Trophoblast cell (in vitro differentiated cells and primary cell): ENCODE measurements at regions not wholly inside any gene's neighbourhood (a gene's known extent, or its start where the extent isn't known, plus 50 kb on each side); places are given as distances from the start of the nearest gene placed in this dataset.

Source experiments
- DNase-seq, 2 donors: peaks; one replicate each; pipeline ENCODE4 v3.0.0-alpha.2; 2016
- H2AFZ ChIP-seq: 2 replicates; pipeline ENCODE4 v1.6.1; 2013; ENCODE audit warnings: low read length, moderate library complexity, mild to moderate bottlenecking; ENCODE audit not compliant: insufficient read depth, poor library complexity
- H2AK5ac ChIP-seq: 2 replicates; pipeline ENCODE4 v1.6.1; 2013; ENCODE audit warnings: mild to moderate bottlenecking, low read length
- H2BK120ac ChIP-seq: 2 replicates; pipeline ENCODE4 v1.6.1; 2013; ENCODE audit warnings: low read length, mild to moderate bottlenecking, moderate library complexity; ENCODE audit not compliant: insufficient read depth, poor library complexity
- H2BK12ac ChIP-seq: 2 replicates; pipeline ENCODE4 v1.6.1; 2013; ENCODE audit warnings: mild to moderate bottlenecking, low read length, moderate library complexity
- H2BK5ac ChIP-seq: 2 replicates; pipeline ENCODE4 v1.6.1; 2013; ENCODE audit warnings: low read length, low read depth, moderate library complexity, mild to moderate bottlenecking; ENCODE audit not compliant: poor library complexity
- H3K14ac ChIP-seq: 2 replicates; pipeline ENCODE4 v1.6.1; 2013; ENCODE audit warnings: mild to moderate bottlenecking, low read length
- H3K18ac ChIP-seq: 2 replicates; pipeline ENCODE4 v1.6.1; 2013; ENCODE audit warnings: mild to moderate bottlenecking, low read length
- H3K23ac ChIP-seq: 2 replicates; pipeline ENCODE4 v1.6.1; 2013; ENCODE audit warnings: low read length
- H3K27ac ChIP-seq: 2 replicates; pipeline ENCODE4 v1.5.1; 2013; ENCODE audit warnings: low read depth, mild to moderate bottlenecking, inconsistent platforms, low read length, moderate library complexity
- H3K27me3 ChIP-seq: 2 replicates; pipeline ENCODE4 v1.6.1; 2013; ENCODE audit warnings: inconsistent platforms, mild to moderate bottlenecking, low read length, moderate library complexity; ENCODE audit not compliant: insufficient read depth
- H3K36me3 ChIP-seq, 2 experiments: 1 replicate in 1 of 2; 2 replicates in 1 of 2; pipeline ENCODE4 v1.6.1; 2013; ENCODE audit warnings: low read length in 2 of 2, mild to moderate bottlenecking in 2 of 2, moderate library complexity in 1 of 2; ENCODE audit not compliant: insufficient read depth in 2 of 2, control insufficient read depth in 1 of 2
- H3K4ac ChIP-seq: 2 replicates; pipeline ENCODE4 v1.6.1; 2013; ENCODE audit warnings: low read depth, mild to moderate bottlenecking, low read length, moderate library complexity
- H3K4me1 ChIP-seq, 2 experiments: 1 replicate in 1 of 2; 2 replicates in 1 of 2; pipeline ENCODE4 v1.6.1; 2013; ENCODE audit warnings: low read length in 2 of 2, mild to moderate bottlenecking in 2 of 2, moderate library complexity in 1 of 2; ENCODE audit not compliant: insufficient read depth in 2 of 2, control insufficient read depth in 1 of 2
- H3K4me2 ChIP-seq: 2 replicates; pipeline ENCODE4 v1.6.1; 2013; ENCODE audit warnings: inconsistent platforms, mild to moderate bottlenecking, low read length, moderate library complexity
- H3K4me3 ChIP-seq: 2 replicates; pipeline ENCODE4 v1.5.1; 2013; ENCODE audit warnings: mild to moderate bottlenecking, low read depth, low read length, inconsistent platforms
- H3K79me1 ChIP-seq: one replicate; pipeline ENCODE4 v1.6.1; 2013; ENCODE audit warnings: low read length
- H3K79me2 ChIP-seq: 2 replicates; pipeline ENCODE4 v1.6.1; 2013; ENCODE audit warnings: low read length, mild to moderate bottlenecking; ENCODE audit not compliant: control insufficient read depth, insufficient read depth, poor library complexity
- H3K9ac ChIP-seq: 2 replicates; pipeline ENCODE4 v1.6.1; 2013; ENCODE audit warnings: mild to moderate bottlenecking, low read length
- H3K9me3 ChIP-seq: 2 replicates; pipeline ENCODE4 v1.6.1; 2013; ENCODE audit warnings: low read depth, mild to moderate bottlenecking, control low read depth, inconsistent platforms, low read length; ENCODE audit not compliant: insufficient read depth
- H4K12ac ChIP-seq: 2 replicates; pipeline ENCODE4 v1.6.1; 2013; ENCODE audit warnings: low read depth, mild to moderate bottlenecking, low read length, moderate library complexity
- H4K8ac ChIP-seq: 2 replicates; pipeline ENCODE4 v1.6.1; 2013; ENCODE audit warnings: low read depth, mild to moderate bottlenecking, low read length, moderate library complexity
- H4K91ac ChIP-seq: one replicate; pipeline ENCODE4 v1.6.1; 2013; ENCODE audit warnings: low read depth, mild to moderate bottlenecking, low read length, moderate library complexity
- WGBS: extraction: QIAGEN DNeasy Blood & Tissue Kit; methylation state at CpG from one replicate; pipeline ENCODE4 v1.1.7; 2013; ENCODE audit warnings: missing lambda C conversion rate; ENCODE audit not compliant: insufficient read length, insufficient coverage; ENCODE audit errors: extremely low coverage; 5-methylcytosine and 5-hydroxymethylcytosine counted together

DNA sequence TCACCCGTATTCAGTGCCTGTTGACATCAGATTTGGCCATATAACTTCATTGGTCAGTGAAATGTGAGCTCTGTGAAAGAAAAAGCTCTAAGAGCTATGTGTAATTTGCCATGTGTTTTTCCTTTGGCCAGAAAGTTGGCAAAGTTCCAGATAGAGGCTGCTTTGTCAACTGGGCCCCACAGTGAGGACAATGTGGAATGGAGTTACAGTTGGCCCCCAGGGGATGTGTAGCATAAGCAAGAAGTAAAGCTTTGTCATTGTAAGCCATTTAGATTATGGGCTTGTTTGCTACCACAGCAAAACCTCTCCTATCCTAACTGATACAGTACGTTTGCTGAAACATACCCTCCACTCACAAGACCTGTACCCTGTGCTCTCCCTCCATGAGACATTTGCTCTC is 119.1 kb upstream of the HABP2 start:
- H3K79me1 ChIP-seq, result no peaks in the 10 kb centered on the region
- no peak overlapping the region for H4K8ac ChIP-seq
- H3K18ac ChIP-seq, result no peak overlapping the region
- no peaks in the 10 kb centered on the region for H3K4me1 ChIP-seq
- H2AFZ ChIP-seq, result no peak overlapping the region
- no peaks in the 10 kb centered on the region for H3K79me2 ChIP-seq
- H3K9ac ChIP-seq, result no peak overlapping the region
- H3K27me3 ChIP-seq, result no peaks in the 10 kb centered on the region
- H2BK12ac ChIP-seq, result no peak overlapping the region
- no peaks in the 10 kb centered on the region for H3K36me3 ChIP-seq
- no CpG with 5 or more reads among the region's 2 CpGs for WGBS
- H2AK5ac ChIP-seq, result no peak overlapping the region
- no peak overlapping the region for H4K91ac ChIP-seq
- no peak overlapping the region for H2BK5ac ChIP-seq
- no peak overlapping the region for H3K23ac ChIP-seq
- H3K27ac ChIP-seq, result no peak overlapping the region
- H2BK120ac ChIP-seq, result no peak overlapping the region
- H3K9me3 ChIP-seq, result no peaks in the 10 kb centered on the region
- H3K4ac ChIP-seq, result no peak overlapping the region
- H3K14ac ChIP-seq, result no peak overlapping the region
- no peak for DNase-seq
- no peak overlapping the region for H4K12ac ChIP-seq
- no peak overlapping the region for H3K4me2 ChIP-seq
- no peak overlapping the region for H3K4me3 ChIP-seq

DNA sequence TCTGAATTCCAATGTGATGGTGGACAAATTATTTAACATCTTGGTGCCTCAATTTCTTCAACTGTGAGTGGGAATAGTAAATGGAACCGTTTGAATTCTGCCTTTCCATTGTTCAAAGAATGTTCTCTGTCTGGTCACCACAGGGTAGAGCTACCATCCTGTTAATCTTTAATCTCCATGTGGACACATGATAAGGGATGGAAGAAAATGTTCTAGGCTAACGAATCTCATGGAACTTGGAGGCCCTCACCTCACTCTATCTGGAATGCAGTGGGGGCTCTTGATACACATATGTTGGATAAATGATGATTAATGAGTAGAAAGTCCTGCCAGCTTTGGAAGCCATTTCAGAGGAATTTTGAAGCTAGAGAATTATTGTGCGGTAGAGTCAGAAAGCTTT is 118.5 kb upstream of the HABP2 start:
- Histone ChIP-seq H3K4me3 (no peak overlapping the region), H3K9ac (no peak overlapping the region), H3K9me3 (no peaks in the 10 kb centered on the region), H3K79me2 (no peaks in the 10 kb centered on the region), H3K4ac (no peak overlapping the region), H2BK120ac (no peak overlapping the region), H3K36me3 (no peaks in the 10 kb centered on the region), H2BK5ac (no peak overlapping the region), H2BK12ac (no peak overlapping the region), H3K18ac (no peak overlapping the region), H3K14ac (no peak overlapping the region), H2AFZ (no peak overlapping the region), H4K91ac (no peak overlapping the region), H4K8ac (no peak overlapping the region), H3K4me1 (no peaks in the 10 kb centered on the region), H3K23ac (no peak overlapping the region), H4K12ac (no peak overlapping the region), H3K27me3 (no peaks in the 10 kb centered on the region), H2AK5ac (no peak overlapping the region), H3K4me2 (no peak overlapping the region), H3K79me1 (no peaks in the 10 kb centered on the region), H3K27ac (no peak overlapping the region)
- WGBS, result no CpG with 5 or more reads among the region's 3 CpGs
- DNase-seq, result no peak

DNA sequence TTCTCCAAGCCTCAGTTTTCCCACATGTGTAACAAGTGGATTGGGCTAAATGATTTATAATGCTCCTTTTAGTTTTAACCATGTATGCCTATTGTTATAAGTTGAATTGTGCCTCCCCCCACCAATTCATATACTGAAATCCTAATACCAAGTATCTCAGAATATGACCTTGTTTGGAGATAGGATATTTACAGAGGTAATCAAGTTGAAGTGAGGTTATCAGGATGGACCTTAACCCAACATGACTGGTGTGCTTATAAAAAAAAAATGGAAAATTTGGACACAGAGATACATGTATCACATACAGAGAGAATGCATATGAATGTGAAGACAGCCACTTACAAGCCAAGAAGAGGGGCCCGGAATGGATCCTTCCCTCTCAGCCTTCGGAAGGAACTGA is 117.9 kb upstream of the HABP2 start:
- H3K9ac ChIP-seq, result no peak overlapping the region
- no peaks in the 10 kb centered on the region for H3K27me3 ChIP-seq
- H3K23ac ChIP-seq, result no peak overlapping the region
- no peaks in the 10 kb centered on the region for H3K9me3 ChIP-seq
- H3K14ac ChIP-seq, result no peak overlapping the region
- no CpG with 5 or more reads among the region's 2 CpGs for WGBS
- H3K4ac ChIP-seq, result no peak overlapping the region
- no peak overlapping the region for H2BK12ac ChIP-seq
- H3K79me1 ChIP-seq, result no peaks in the 10 kb centered on the region
- H4K8ac ChIP-seq, result no peak overlapping the region
- H3K79me2 ChIP-seq, result no peaks in the 10 kb centered on the region
- no peak overlapping the region for H2AK5ac ChIP-seq
- H2BK5ac ChIP-seq, result no peak overlapping the region
- no peak overlapping the region for H2AFZ ChIP-seq
- no peak for DNase-seq
- H3K4me3 ChIP-seq, result no peak overlapping the region
- no peak overlapping the region for H4K12ac ChIP-seq
- no peak overlapping the region for H3K18ac ChIP-seq
- H3K4me1 ChIP-seq, result no peaks in the 10 kb centered on the region
- no peaks in the 10 kb centered on the region for H3K36me3 ChIP-seq
- no peak overlapping the region for H4K91ac ChIP-seq
- H3K27ac ChIP-seq, result no peak overlapping the region
- no peak overlapping the region for H3K4me2 ChIP-seq
- no peak overlapping the region for H2BK120ac ChIP-seq

DNA sequence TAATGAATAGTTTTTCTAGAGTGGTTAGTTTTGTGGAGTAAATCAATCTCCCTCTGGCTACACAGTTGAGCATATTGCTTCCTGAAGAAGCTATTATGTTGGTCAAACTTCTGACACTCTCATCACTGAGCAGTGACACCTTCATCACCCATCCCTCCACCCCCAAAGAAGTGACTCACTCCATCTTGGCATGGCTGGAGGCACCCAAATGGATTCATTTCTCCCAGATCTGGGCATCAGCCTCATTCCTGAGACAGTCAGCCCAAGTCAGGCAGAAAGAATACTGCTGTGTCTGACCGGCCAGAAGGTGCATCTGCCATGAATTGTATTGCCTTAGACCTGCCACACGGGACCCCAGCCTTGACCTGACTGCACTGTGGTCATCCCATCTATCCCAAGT is 117.0 kb upstream of the HABP2 start:
- no peak overlapping the region for H4K91ac ChIP-seq
- no peak overlapping the region for H2AFZ ChIP-seq
- no peak for DNase-seq
- H3K79me2 ChIP-seq, result no peaks in the 10 kb centered on the region
- no peak overlapping the region for H3K18ac ChIP-seq
- no peak overlapping the region for H3K27ac ChIP-seq
- no peaks in the 10 kb centered on the region for H3K9me3 ChIP-seq
- no peak overlapping the region for H3K9ac ChIP-seq
- no peak overlapping the region for H2BK5ac ChIP-seq
- no peak overlapping the region for H4K12ac ChIP-seq
- H3K27me3 ChIP-seq, result no peaks in the 10 kb centered on the region
- no peak overlapping the region for H2BK120ac ChIP-seq
- no peak overlapping the region for H4K8ac ChIP-seq
- no peak overlapping the region for H3K4ac ChIP-seq
- H3K14ac ChIP-seq, result no peak overlapping the region
- WGBS, result no CpG with 5 or more reads among the region's 2 CpGs
- H3K23ac ChIP-seq, result no peak overlapping the region
- no peak overlapping the region for H3K4me2 ChIP-seq
- H3K36me3 ChIP-seq, result no peaks in the 10 kb centered on the region
- no peaks in the 10 kb centered on the region for H3K4me1 ChIP-seq
- no peak overlapping the region for H3K4me3 ChIP-seq
- H2BK12ac ChIP-seq, result no peak overlapping the region
- H2AK5ac ChIP-seq, result no peak overlapping the region
- H3K79me1 ChIP-seq, result no peaks in the 10 kb centered on the region
